HCT116 (cell line): ENCODE measurements at regions not wholly inside any gene's neighbourhood (a gene's known extent, or its start where the extent isn't known, plus 50 kb on each side); places are given as distances from the start of the nearest gene placed in this dataset.

ENCODE experiments used
- POLR2AphosphoS5 ChIP-seq: IDR thresholded peaks from 2 replicates; pipeline ENCODE4 v1.6.1; 2011; ENCODE audit warnings: mild to moderate bottlenecking, low read depth, low read length, moderate library complexity
- REST ChIP-seq: IDR thresholded peaks from 2 replicates; pipeline ENCODE4 v1.6.1; 2012; ENCODE audit warnings: low read depth
- TCF7L2 ChIP-seq: IDR thresholded peaks from 2 replicates; pipeline ENCODE4 v1.7.0; 2011; ENCODE audit warnings: borderline replicate concordance, inconsistent platforms; ENCODE audit not compliant: insufficient read depth, insufficient read length; ENCODE audit errors: extremely low read depth
- ZBTB33 ChIP-seq: IDR thresholded peaks from 2 replicates; pipeline ENCODE4 v1.6.1; 2011; ENCODE audit warnings: mild to moderate bottlenecking, low read length, moderate library complexity; ENCODE audit not compliant: insufficient replicate concordance; ENCODE audit errors: extremely low read depth
- ZNF274 ChIP-seq: fragments of 200-500 bp; sonication (Bioruptor generic); IDR thresholded peaks from 2 replicates; pipeline ENCODE4 v1.6.1; 2014; ENCODE audit warnings: mild to moderate bottlenecking, low read depth, low read length, inconsistent platforms
- TF ChIP-seq, protein P1 (sequence below), 3 experiments: fragments of 200-600 bp in 1 of 3; sonication (generic) in 1 of 3; IDR thresholded peaks in 2 of 3; conservative IDR thresholded peaks in 1 of 3; 2 replicates each; pipeline ENCODE4 v1.5.1; 2012 to 2017; ENCODE audit warnings: low read depth in 2 of 3, low read length in 2 of 3, antibody characterized with exemption in 1 of 3, borderline replicate concordance in 1 of 3, control low read depth in 1 of 3, mild to moderate bottlenecking in 1 of 3, mixed read lengths in 1 of 3, mixed run types in 1 of 3, moderate library complexity in 1 of 3; ENCODE audit not compliant: insufficient read depth in 1 of 3

- TF ChIP-seq, protein P1, sequence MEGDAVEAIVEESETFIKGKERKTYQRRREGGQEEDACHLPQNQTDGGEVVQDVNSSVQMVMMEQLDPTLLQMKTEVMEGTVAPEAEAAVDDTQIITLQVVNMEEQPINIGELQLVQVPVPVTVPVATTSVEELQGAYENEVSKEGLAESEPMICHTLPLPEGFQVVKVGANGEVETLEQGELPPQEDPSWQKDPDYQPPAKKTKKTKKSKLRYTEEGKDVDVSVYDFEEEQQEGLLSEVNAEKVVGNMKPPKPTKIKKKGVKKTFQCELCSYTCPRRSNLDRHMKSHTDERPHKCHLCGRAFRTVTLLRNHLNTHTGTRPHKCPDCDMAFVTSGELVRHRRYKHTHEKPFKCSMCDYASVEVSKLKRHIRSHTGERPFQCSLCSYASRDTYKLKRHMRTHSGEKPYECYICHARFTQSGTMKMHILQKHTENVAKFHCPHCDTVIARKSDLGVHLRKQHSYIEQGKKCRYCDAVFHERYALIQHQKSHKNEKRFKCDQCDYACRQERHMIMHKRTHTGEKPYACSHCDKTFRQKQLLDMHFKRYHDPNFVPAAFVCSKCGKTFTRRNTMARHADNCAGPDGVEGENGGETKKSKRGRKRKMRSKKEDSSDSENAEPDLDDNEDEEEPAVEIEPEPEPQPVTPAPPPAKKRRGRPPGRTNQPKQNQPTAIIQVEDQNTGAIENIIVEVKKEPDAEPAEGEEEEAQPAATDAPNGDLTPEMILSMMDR (IDR thresholded peaks at IDR 0.05 in 2 of 3, conservative IDR thresholded peaks at IDR 0.05 in 1 of 3; ENCODE audit: borderline replicate concordance in 1 of 3, insufficient read depth in 1 of 3, low read depth in 2 of 3, low read length in 2 of 3): no peak
- TF ChIP-seq ZBTB33: no peak
- TF ChIP-seq ZNF274: no peak
- no peak for TF ChIP-seq TCF7L2
- no peak for TF ChIP-seq REST
- no peak for TF ChIP-seq POLR2AphosphoS5
Measured at GRCh38 chr18:78928076-78928475, 51.5 kb upstream of the SALL3 start.
